ENCODE measurements at regions not wholly inside any gene's neighbourhood (a gene's known extent, or its start where the extent isn't known, plus 50 kb on each side); places are given as distances from the start of the nearest gene placed in this dataset.

GRCh38 chr20:51175156-51175555, 152.2 kb upstream of the KCNG1 start:
- Histone ChIP-seq H3K79me2 (no peaks in the 10 kb centered on the region), H3K9me3 (ENCODE audit: low read depth) (no peaks in the 10 kb centered on the region), H3K36me3 (replicated peaks; ENCODE audit: insufficient read depth, low read depth) (no peaks in the 10 kb centered on the region), H3K4me3 (no peak overlapping the region), H2AFZ (no peak overlapping the region), H3K27ac (no peak overlapping the region), H3K4me2 (no peak overlapping the region), H3K4me1 (ENCODE audit: insufficient read depth) (no peaks in the 10 kb centered on the region), H3K27me3 (peaks cover 5% of the 10 kb centered on the region), H4K20me1 (ENCODE audit: insufficient read depth, poor library complexity, severe bottlenecking) (no peaks in the 10 kb centered on the region), H3K9me2 (replicated peaks; ENCODE audit: insufficient read depth) (no peaks in the 10 kb centered on the region)
- 92% methylated on average over 10 of the region's 10 CpGs for WGBS (ENCODE audit: low lambda C conversion rate, missing lambda C conversion rate)
- no peak for DNase-seq (ENCODE audit: low spot score)
- TF ChIP-seq EZH2phosphoT487 (IDR thresholded peaks at IDR 0.05; ENCODE audit: low read depth, severe bottlenecking, unreplicated experiment) (no peak), CTCF (IDR thresholded peaks at IDR 0.05; ENCODE audit: poor library complexity) (no peak), EZH2 (IDR thresholded peaks at IDR 0.05; ENCODE audit: borderline replicate concordance) (no peak)

GRCh38 chr20:51174536-51174935, 151.6 kb upstream of the KCNG1 start:
- no peak overlapping the region for H3K27ac ChIP-seq
- H3K27me3 ChIP-seq, result no peaks in the 10 kb centered on the region
- WGBS (ENCODE audit: low lambda C conversion rate, missing lambda C conversion rate), result 70% methylated on average over 2 of the region's 2 CpGs

GRCh38 chr20:51172558-51173428, 149.9 kb upstream of the KCNG1 start:
- no peaks in the 10 kb centered on the region for H3K9me2 ChIP-seq (replicated peaks; ENCODE audit: insufficient read depth)
- no peak overlapping the region for H2AFZ ChIP-seq
- no peaks in the 10 kb centered on the region for H3K79me2 ChIP-seq
- no peak overlapping the region for H3K4me2 ChIP-seq
- no peak for TF ChIP-seq EZH2 (IDR thresholded peaks at IDR 0.05; ENCODE audit: borderline replicate concordance)
- TF ChIP-seq CTCF (IDR thresholded peaks at IDR 0.05; ENCODE audit: poor library complexity), result no peak
- no peak for TF ChIP-seq EZH2phosphoT487 (IDR thresholded peaks at IDR 0.05; ENCODE audit: low read depth, severe bottlenecking, unreplicated experiment)
- no peaks in the 10 kb centered on the region for H3K27me3 ChIP-seq
- no peaks in the 10 kb centered on the region for H4K20me1 ChIP-seq (ENCODE audit: insufficient read depth, poor library complexity, severe bottlenecking)
- no peaks in the 10 kb centered on the region for H3K36me3 ChIP-seq (replicated peaks; ENCODE audit: insufficient read depth, low read depth)
- no peak for DNase-seq (ENCODE audit: low spot score)
- 92% methylated on average over 6 of the region's 6 CpGs for WGBS (ENCODE audit: low lambda C conversion rate, missing lambda C conversion rate)
- no peak overlapping the region for H3K27ac ChIP-seq
- no peaks in the 10 kb centered on the region for H3K4me1 ChIP-seq (ENCODE audit: insufficient read depth)
- no peak overlapping the region for H3K4me3 ChIP-seq
- H3K9me3 ChIP-seq (ENCODE audit: low read depth), result no peaks in the 10 kb centered on the region

More at GRCh38 chr20:51174536-51174935, 151.6 kb upstream of the KCNG1 start:
- no peak for DNase-seq (ENCODE audit: low spot score)
- H3K79me2 ChIP-seq, result no peaks in the 10 kb centered on the region
- no peak overlapping the region for H3K4me3 ChIP-seq
- no peaks in the 10 kb centered on the region for H3K9me2 ChIP-seq (replicated peaks; ENCODE audit: insufficient read depth)
- TF ChIP-seq CTCF (IDR thresholded peaks at IDR 0.05; ENCODE audit: poor library complexity) (no peak), EZH2 (IDR thresholded peaks at IDR 0.05; ENCODE audit: borderline replicate concordance) (no peak), EZH2phosphoT487 (IDR thresholded peaks at IDR 0.05; ENCODE audit: low read depth, severe bottlenecking, unreplicated experiment) (no peak)
- no peak overlapping the region for H3K4me2 ChIP-seq
- no peaks in the 10 kb centered on the region for H4K20me1 ChIP-seq (ENCODE audit: insufficient read depth, poor library complexity, severe bottlenecking)
- H3K4me1 ChIP-seq (ENCODE audit: insufficient read depth), result no peaks in the 10 kb centered on the region
- H3K36me3 ChIP-seq (replicated peaks; ENCODE audit: insufficient read depth, low read depth), result no peaks in the 10 kb centered on the region
- no peak overlapping the region for H2AFZ ChIP-seq
- no peaks in the 10 kb centered on the region for H3K9me3 ChIP-seq (ENCODE audit: low read depth)

Measured in hepatocyte (in vitro differentiated cells).